SK-N-SH treated with all-trans-retinoic acid at 6 μM for 48 hours (cell line): ENCODE measurements at regions not wholly inside any gene's neighbourhood (a gene's known extent, or its start where the extent isn't known, plus 50 kb on each side); places are given as distances from the start of the nearest gene placed in this dataset.

Experiments
- ATAC-seq: fragments of 200-7000 bp; cut with Tn5 transposase; 3 replicates; pipeline ENCODE4 v1.9.1; 2020; ENCODE audit warnings: mild to moderate bottlenecking, moderate library complexity
- ARNTL ChIP-seq: fragments of 450-650 bp; formaldehyde crosslinking; IDR thresholded peaks from 2 replicates; pipeline ENCODE4 v1.5.0; 2020; ENCODE audit warnings: low read depth, mild to moderate bottlenecking, moderate library complexity, borderline replicate concordance
- BACH2 ChIP-seq: fragments of 250-450 bp; sonication (Bioruptor Pico); IDR thresholded peaks from 2 replicates; pipeline ENCODE4 v1.9.0; 2021; ENCODE audit warnings: mild to moderate bottlenecking, borderline replicate concordance
- CSDC2 ChIP-seq: fragments of 250-450 bp; sonication (Bioruptor Pico); IDR thresholded peaks from 2 replicates; pipeline ENCODE4 v1.5.0; 2020; ENCODE audit warnings: mild to moderate bottlenecking, moderate library complexity
- ESRRG ChIP-seq: fragments of 250-450 bp; sonication (Bioruptor Pico); IDR thresholded peaks from 2 replicates; pipeline ENCODE4 v1.6.1; 2021; ENCODE audit warnings: mild to moderate bottlenecking
- GLIS3 ChIP-seq: fragments of 250-450 bp; sonication (Bioruptor Pico); IDR thresholded peaks from 2 replicates; pipeline ENCODE4 v1.5.0; 2020; ENCODE audit warnings: mild to moderate bottlenecking, moderate library complexity
- ISL1 ChIP-seq: fragments of 250-450 bp; sonication (Bioruptor Pico); IDR thresholded peaks from 2 replicates; pipeline ENCODE4 v2.1.2; 2022; ENCODE audit warnings: mild to moderate bottlenecking, moderate library complexity
- OSR1 ChIP-seq: fragments of 250-450 bp; sonication (Bioruptor Pico); IDR thresholded peaks from 2 replicates; pipeline ENCODE4 v1.8.0; 2022; ENCODE audit warnings: moderate library complexity, mild to moderate bottlenecking, inconsistent platforms
- PPARA ChIP-seq: fragments of 250-450 bp; sonication (Bioruptor Pico); IDR thresholded peaks from 2 replicates; pipeline ENCODE4 v1.5.0; 2020; ENCODE audit warnings: mild to moderate bottlenecking, borderline replicate concordance
- TCF4 ChIP-seq: fragments of 250-450 bp; sonication (Bioruptor Pico); IDR thresholded peaks from 2 replicates; pipeline ENCODE4 v1.8.0; 2021; ENCODE audit warnings: mild to moderate bottlenecking, moderate library complexity, borderline replicate concordance
- TOX ChIP-seq: fragments of 250-450 bp; sonication (Bioruptor Pico); IDR thresholded peaks from 2 replicates; pipeline ENCODE4 v1.8.0; 2021; ENCODE audit warnings: mild to moderate bottlenecking, moderate library complexity, borderline replicate concordance
- ZC3H10 ChIP-seq: fragments of 250-450 bp; sonication (Bioruptor Pico); IDR thresholded peaks from 2 replicates; pipeline ENCODE4 v1.5.1; 2021; ENCODE audit warnings: mild to moderate bottlenecking, moderate library complexity
- ZFP3 ChIP-seq: fragments of 250-450 bp; sonication (Bioruptor Pico); IDR thresholded peaks from 2 replicates; pipeline ENCODE4 v1.5.0; 2020; ENCODE audit warnings: mild to moderate bottlenecking, moderate library complexity
- ZFP30 ChIP-seq: fragments of 450-650 bp; formaldehyde crosslinking; IDR thresholded peaks from 2 replicates; pipeline ENCODE4 v1.5.0; 2022; ENCODE audit warnings: mild to moderate bottlenecking, moderate library complexity
- ZNF70 ChIP-seq: fragments of 450-650 bp; formaldehyde crosslinking; IDR thresholded peaks from 2 replicates; pipeline ENCODE4 v1.5.0; 2020; ENCODE audit warnings: mild to moderate bottlenecking, moderate library complexity
- ZNF8 ChIP-seq: fragments of 450-650 bp; formaldehyde crosslinking; IDR thresholded peaks from 2 replicates; pipeline ENCODE4 v1.5.0; 2020; ENCODE audit warnings: mild to moderate bottlenecking, moderate library complexity
- TF ChIP-seq, protein P1 (sequence below): fragments of 250-450 bp; sonication (Bioruptor Pico); IDR thresholded peaks from 2 replicates; pipeline ENCODE4 v1.5.1; 2021; ENCODE audit warnings: mild to moderate bottlenecking, moderate library complexity
- TF ChIP-seq, protein P2 (sequence below): fragments of 250-450 bp; sonication (Bioruptor Pico); IDR thresholded peaks from 2 replicates; pipeline ENCODE4 v1.8.0; 2021; ENCODE audit warnings: low read depth, mild to moderate bottlenecking, moderate library complexity, borderline replicate concordance
- TF ChIP-seq, protein P3 (sequence below): fragments of 250-450 bp; sonication (Bioruptor Pico); IDR thresholded peaks from 2 replicates; pipeline ENCODE4 v1.5.1; 2020; ENCODE audit warnings: low read depth, mild to moderate bottlenecking, moderate library complexity
- TF ChIP-seq, protein P4 (sequence below): fragments of 250-450 bp; sonication (Bioruptor Pico); IDR thresholded peaks from 2 replicates; pipeline ENCODE4 v1.5.0; 2020; ENCODE audit warnings: mild to moderate bottlenecking, moderate library complexity
- TF ChIP-seq, protein P5 (sequence below): fragments of 250-450 bp; sonication (Bioruptor Pico); IDR thresholded peaks from 2 replicates; pipeline ENCODE4 v1.8.0; 2020; ENCODE audit warnings: mild to moderate bottlenecking, moderate library complexity, borderline replicate concordance

DNA sequence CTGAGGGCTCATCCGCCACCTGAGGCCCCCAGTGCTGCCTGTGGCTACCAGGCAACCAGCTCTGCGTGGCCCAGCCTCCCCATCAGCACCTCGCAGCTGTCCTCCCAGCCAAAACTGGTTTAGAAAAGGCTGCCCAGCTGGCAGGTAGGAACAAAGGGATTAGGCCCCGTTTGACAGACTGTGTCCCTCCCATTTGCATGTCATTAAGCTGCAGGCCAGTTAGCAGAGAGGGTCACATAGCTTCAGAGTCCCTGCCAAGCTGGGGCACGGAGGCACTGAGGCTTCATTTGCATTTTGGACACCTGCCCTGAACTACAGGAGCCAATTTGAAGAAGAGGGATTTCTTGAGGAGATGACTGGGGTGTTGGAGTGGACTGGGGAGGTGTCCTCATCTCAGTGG lies 177.9 kb downstream of the TLE3 start:
- TF ChIP-seq, protein P1, sequence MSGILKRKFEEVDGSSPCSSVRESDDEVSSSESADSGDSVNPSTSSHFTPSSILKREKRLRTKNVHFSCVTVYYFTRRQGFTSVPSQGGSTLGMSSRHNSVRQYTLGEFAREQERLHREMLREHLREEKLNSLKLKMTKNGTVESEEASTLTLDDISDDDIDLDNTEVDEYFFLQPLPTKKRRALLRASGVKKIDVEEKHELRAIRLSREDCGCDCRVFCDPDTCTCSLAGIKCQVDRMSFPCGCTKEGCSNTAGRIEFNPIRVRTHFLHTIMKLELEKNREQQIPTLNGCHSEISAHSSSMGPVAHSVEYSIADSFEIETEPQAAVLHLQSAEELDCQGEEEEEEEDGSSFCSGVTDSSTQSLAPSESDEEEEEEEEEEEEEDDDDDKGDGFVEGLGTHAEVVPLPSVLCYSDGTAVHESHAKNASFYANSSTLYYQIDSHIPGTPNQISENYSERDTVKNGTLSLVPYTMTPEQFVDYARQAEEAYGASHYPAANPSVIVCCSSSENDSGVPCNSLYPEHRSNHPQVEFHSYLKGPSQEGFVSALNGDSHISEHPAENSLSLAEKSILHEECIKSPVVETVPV: no peak
- TF ChIP-seq ISL1 (CRISPR knock-in tag): no peak
- TF ChIP-seq ZC3H10 (CRISPR knock-in tag): no peak
- TF ChIP-seq, protein P2, sequence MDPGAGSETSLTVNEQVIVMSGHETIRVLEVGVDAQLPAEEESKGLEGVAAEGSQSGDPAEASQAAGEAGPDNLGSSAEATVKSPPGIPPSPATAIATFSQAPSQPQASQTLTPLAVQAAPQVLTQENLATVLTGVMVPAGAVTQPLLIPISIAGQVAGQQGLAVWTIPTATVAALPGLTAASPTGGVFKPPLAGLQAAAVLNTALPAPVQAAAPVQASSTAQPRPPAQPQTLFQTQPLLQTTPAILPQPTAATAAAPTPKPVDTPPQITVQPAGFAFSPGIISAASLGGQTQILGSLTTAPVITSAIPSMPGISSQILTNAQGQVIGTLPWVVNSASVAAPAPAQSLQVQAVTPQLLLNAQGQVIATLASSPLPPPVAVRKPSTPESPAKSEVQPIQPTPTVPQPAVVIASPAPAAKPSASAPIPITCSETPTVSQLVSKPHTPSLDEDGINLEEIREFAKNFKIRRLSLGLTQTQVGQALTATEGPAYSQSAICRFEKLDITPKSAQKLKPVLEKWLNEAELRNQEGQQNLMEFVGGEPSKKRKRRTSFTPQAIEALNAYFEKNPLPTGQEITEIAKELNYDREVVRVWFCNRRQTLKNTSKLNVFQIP (CRISPR knock-in tag): no peak
- no peak for TF ChIP-seq ARNTL (CRISPR knock-in tag)
- TF ChIP-seq ZFP3: no peak
- no peak for TF ChIP-seq ZNF70 (CRISPR knock-in tag)
- no peak for TF ChIP-seq BACH2 (CRISPR knock-in tag)
- TF ChIP-seq, protein P3, sequence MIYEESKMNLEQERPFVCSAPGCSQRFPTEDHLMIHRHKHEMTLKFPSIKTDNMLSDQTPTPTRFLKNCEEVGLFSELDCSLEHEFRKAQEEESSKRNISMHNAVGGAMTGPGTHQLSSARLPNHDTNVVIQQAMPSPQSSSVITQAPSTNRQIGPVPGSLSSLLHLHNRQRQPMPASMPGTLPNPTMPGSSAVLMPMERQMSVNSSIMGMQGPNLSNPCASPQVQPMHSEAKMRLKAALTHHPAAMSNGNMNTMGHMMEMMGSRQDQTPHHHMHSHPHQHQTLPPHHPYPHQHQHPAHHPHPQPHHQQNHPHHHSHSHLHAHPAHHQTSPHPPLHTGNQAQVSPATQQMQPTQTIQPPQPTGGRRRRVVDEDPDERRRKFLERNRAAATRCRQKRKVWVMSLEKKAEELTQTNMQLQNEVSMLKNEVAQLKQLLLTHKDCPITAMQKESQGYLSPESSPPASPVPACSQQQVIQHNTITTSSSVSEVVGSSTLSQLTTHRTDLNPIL: no peak
- TF ChIP-seq, protein P4, sequence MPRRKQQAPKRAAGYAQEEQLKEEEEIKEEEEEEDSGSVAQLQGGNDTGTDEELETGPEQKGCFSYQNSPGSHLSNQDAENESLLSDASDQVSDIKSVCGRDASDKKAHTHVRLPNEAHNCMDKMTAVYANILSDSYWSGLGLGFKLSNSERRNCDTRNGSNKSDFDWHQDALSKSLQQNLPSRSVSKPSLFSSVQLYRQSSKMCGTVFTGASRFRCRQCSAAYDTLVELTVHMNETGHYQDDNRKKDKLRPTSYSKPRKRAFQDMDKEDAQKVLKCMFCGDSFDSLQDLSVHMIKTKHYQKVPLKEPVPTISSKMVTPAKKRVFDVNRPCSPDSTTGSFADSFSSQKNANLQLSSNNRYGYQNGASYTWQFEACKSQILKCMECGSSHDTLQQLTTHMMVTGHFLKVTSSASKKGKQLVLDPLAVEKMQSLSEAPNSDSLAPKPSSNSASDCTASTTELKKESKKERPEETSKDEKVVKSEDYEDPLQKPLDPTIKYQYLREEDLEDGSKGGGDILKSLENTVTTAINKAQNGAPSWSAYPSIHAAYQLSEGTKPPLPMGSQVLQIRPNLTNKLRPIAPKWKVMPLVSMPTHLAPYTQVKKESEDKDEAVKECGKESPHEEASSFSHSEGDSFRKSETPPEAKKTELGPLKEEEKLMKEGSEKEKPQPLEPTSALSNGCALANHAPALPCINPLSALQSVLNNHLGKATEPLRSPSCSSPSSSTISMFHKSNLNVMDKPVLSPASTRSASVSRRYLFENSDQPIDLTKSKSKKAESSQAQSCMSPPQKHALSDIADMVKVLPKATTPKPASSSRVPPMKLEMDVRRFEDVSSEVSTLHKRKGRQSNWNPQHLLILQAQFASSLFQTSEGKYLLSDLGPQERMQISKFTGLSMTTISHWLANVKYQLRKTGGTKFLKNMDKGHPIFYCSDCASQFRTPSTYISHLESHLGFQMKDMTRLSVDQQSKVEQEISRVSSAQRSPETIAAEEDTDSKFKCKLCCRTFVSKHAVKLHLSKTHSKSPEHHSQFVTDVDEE: no peak
- TF ChIP-seq TOX (CRISPR knock-in tag): no peak
- TF ChIP-seq TCF4 (CRISPR knock-in tag): no peak
- TF ChIP-seq ESRRG (CRISPR knock-in tag): no peak

DNA sequence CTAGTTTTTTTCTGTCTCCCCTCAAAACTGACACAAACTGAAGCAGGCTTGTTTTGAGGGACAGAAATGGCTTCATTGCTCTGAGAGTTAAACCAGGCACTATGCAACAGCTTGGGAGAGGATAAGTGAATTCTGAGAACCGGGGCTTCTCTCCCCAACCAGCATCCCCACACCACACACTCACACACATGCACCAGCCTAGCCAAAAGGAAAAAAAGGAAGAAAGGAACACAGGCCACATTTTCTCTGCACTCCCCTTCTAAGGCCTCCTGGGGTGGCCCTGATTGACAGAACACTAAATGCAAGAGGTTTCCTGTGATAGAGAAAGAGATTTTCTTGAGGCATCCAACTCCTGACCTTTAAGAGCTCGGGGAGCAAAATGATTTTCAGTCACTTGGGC lies 177.5 kb downstream of the TLE3 start:
- ATAC-seq: no peak
- TF ChIP-seq ZC3H10 (CRISPR knock-in tag): no peak
- TF ChIP-seq OSR1 (CRISPR knock-in tag): no peak
- TF ChIP-seq PPARA: no peak
- no peak for TF ChIP-seq ARNTL (CRISPR knock-in tag)
- no peak for TF ChIP-seq GLIS3 (CRISPR knock-in tag)
- TF ChIP-seq ZNF8: no peak
- no peak for TF ChIP-seq ESRRG (CRISPR knock-in tag)
- TF ChIP-seq, protein P4: no peak
- TF ChIP-seq BACH2 (CRISPR knock-in tag): no peak
- no peak for TF ChIP-seq ZFP30 (CRISPR knock-in tag)
- no peak for TF ChIP-seq CSDC2 (CRISPR knock-in tag)
- TF ChIP-seq, protein P5, sequence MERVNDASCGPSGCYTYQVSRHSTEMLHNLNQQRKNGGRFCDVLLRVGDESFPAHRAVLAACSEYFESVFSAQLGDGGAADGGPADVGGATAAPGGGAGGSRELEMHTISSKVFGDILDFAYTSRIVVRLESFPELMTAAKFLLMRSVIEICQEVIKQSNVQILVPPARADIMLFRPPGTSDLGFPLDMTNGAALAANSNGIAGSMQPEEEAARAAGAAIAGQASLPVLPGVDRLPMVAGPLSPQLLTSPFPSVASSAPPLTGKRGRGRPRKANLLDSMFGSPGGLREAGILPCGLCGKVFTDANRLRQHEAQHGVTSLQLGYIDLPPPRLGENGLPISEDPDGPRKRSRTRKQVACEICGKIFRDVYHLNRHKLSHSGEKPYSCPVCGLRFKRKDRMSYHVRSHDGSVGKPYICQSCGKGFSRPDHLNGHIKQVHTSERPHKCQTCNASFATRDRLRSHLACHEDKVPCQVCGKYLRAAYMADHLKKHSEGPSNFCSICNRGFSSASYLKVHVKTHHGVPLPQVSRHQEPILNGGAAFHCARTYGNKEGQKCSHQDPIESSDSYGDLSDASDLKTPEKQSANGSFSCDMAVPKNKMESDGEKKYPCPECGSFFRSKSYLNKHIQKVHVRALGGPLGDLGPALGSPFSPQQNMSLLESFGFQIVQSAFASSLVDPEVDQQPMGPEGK: no peak

More for the DNA sequence above, 177.9 kb downstream of the TLE3 start:
- no peak for ATAC-seq
